ENCODE measurements at regions not wholly inside any gene's neighbourhood (a gene's known extent, or its start where the extent isn't known, plus 50 kb on each side); places are given as distances from the start of the nearest gene placed in this dataset.

DNA sequence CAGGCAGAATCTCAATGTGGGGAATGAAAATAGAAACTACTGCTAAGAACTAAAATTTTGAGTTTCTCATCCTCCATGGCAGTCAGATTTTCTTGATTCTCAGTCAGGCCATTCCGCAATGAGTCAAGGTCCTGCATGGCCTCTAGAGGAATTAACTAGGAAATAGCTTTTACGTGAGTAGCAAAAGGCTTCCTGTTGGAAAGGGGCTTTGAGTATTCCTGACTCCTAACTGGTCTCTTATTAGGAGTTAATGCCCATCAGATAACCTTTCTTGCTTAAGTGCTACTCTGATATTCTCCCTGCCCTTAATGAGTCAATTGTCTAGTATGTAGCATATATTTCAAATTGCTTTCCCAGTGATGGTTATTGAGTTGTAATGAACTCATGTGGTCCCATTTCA is 65.7 kb upstream of the ARHGAP24 start:
- Histone ChIP-seq H3K36me3 (ENCODE audit: low read depth) (no peaks in the 10 kb centered on the region), H3K9me3 (ENCODE audit: low read depth) (no peaks in the 10 kb centered on the region), H3K4me1 (ENCODE audit: insufficient read depth) (peaks cover 15% of the 10 kb centered on the region), H3K79me2 (ENCODE audit: insufficient read depth) (no peaks in the 10 kb centered on the region), H4K20me1 (ENCODE audit: insufficient read depth) (no peaks in the 10 kb centered on the region), H3F3A (ENCODE audit: insufficient read depth) (0 out of 2 replicates have a peak, but pooled peaks cover 4% of the 10 kb centered on the region), H3K27ac (0 out of 2 replicates have a peak overlapping the region, but pooled peaks have one; percentile 2), H2AFZ (no peak overlapping the region), H3K9ac (no peak overlapping the region), H3K27me3 (replicated peaks; ENCODE audit: insufficient read depth) (no peaks in the 10 kb centered on the region), H3K4me3 (no peak overlapping the region), H3K4me2 (ENCODE audit: unreplicated experiment) (no peak overlapping the region), H3K9me2 (ENCODE audit: insufficient read depth) (no peaks in the 10 kb centered on the region)
- 48 to 61% methylated on average over 2 of the region's 2 CpGs for WGBS, 2 experiments (ENCODE audit: low coverage in 1 of 2, low lambda C conversion rate in 2 of 2, missing lambda C conversion rate in 2 of 2)
- TF ChIP-seq EZH2 (IDR thresholded peaks at IDR 0.05; ENCODE audit: insufficient read depth, poor library complexity, severe bottlenecking) = no peak
- no peak for TF ChIP-seq EZH2phosphoT487 (IDR thresholded peaks at IDR 0.05; ENCODE audit: insufficient read depth, low read depth)
- peak; percentile 57 for DNase-seq
- in situ Hi-C loops (cut with MboI) = no loop called here

- no peaks in the 10 kb centered on the region for H3K27me3 ChIP-seq (replicated peaks; ENCODE audit: insufficient read depth)
- peaks cover 15% of the 10 kb centered on the region for H3K4me1 ChIP-seq (ENCODE audit: insufficient read depth)
- TF ChIP-seq EZH2 (IDR thresholded peaks at IDR 0.05; ENCODE audit: insufficient read depth, poor library complexity, severe bottlenecking) (no peak), EZH2phosphoT487 (IDR thresholded peaks at IDR 0.05; ENCODE audit: insufficient read depth, low read depth) (no peak)
- no peaks in the 10 kb centered on the region for H3K79me2 ChIP-seq (ENCODE audit: insufficient read depth)
- H3K9ac ChIP-seq = no peak overlapping the region
- H4K20me1 ChIP-seq (ENCODE audit: insufficient read depth) = no peaks in the 10 kb centered on the region
- no peak overlapping the region for H3K27ac ChIP-seq
- no peak overlapping the region for H2AFZ ChIP-seq
- WGBS, 2 experiments (ENCODE audit: low coverage in 1 of 2, low lambda C conversion rate in 2 of 2, missing lambda C conversion rate in 2 of 2) = 82% methylated on average over 5 of the region's 5 CpGs
- no peaks in the 10 kb centered on the region for H3K9me2 ChIP-seq (ENCODE audit: insufficient read depth)
- no peak for DNase-seq
- in situ Hi-C loops (cut with MboI) = no loop called here
- no peak overlapping the region for H3K4me2 ChIP-seq (ENCODE audit: unreplicated experiment)
- no peak overlapping the region for H3K4me3 ChIP-seq
- no peaks in the 10 kb centered on the region for H3K36me3 ChIP-seq (ENCODE audit: low read depth)
- H3K9me3 ChIP-seq (ENCODE audit: low read depth) = no peaks in the 10 kb centered on the region
- 0 out of 2 replicates have a peak, but pooled peaks cover 4% of the 10 kb centered on the region for H3F3A ChIP-seq (ENCODE audit: insufficient read depth)
These were observed 63.6 kb upstream of the ARHGAP24 start for GRCh38 chr4:85411386-85411785.

DNA sequence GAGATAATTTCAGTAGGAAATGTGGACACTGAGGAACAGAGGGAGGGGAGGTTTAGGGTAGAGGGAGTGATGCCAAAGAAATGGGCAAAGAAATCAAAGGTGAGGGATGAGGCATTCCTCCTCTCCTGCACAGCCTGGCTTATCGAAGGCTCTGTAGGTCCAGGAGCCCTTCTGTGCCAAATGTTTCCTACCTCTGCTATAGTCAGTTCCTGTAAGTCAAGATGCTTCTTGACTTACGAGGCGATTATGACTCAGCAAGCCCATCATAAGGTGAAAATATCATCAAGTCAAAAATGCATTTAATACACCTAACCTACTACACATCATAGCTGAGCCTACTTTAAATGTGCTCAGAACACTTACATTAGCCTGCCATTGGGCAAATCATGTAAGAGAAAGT is 60.0 kb upstream of the ARHGAP24 start:
- H3K9me2 ChIP-seq (ENCODE audit: insufficient read depth) = no peaks in the 10 kb centered on the region
- TF ChIP-seq EZH2phosphoT487 (IDR thresholded peaks at IDR 0.05; ENCODE audit: insufficient read depth, low read depth) (no peak), EZH2 (IDR thresholded peaks at IDR 0.05; ENCODE audit: insufficient read depth, poor library complexity, severe bottlenecking) (no peak)
- H3K36me3 ChIP-seq (ENCODE audit: low read depth) = no peaks in the 10 kb centered on the region
- H3K79me2 ChIP-seq (ENCODE audit: insufficient read depth) = no peaks in the 10 kb centered on the region
- no peaks in the 10 kb centered on the region for H3K4me1 ChIP-seq (ENCODE audit: insufficient read depth)
- H3F3A ChIP-seq (ENCODE audit: insufficient read depth) = no peaks in the 10 kb centered on the region
- H3K4me3 ChIP-seq = no peak overlapping the region
- in situ Hi-C loops (cut with MboI) = no loop called here
- no peak overlapping the region for H3K9ac ChIP-seq
- H4K20me1 ChIP-seq (ENCODE audit: insufficient read depth) = no peaks in the 10 kb centered on the region
- H3K27me3 ChIP-seq (replicated peaks; ENCODE audit: insufficient read depth) = no peaks in the 10 kb centered on the region
- H3K27ac ChIP-seq = no peak overlapping the region
- 75 to 76% methylated on average over 3 of the region's 3 CpGs for WGBS, 2 experiments (ENCODE audit: low coverage in 1 of 2, low lambda C conversion rate in 2 of 2, missing lambda C conversion rate in 2 of 2)
- no peak for DNase-seq
- H3K4me2 ChIP-seq (ENCODE audit: unreplicated experiment) = no peak overlapping the region
- no peak overlapping the region for H2AFZ ChIP-seq
- H3K9me3 ChIP-seq (ENCODE audit: low read depth) = no peaks in the 10 kb centered on the region

DNA sequence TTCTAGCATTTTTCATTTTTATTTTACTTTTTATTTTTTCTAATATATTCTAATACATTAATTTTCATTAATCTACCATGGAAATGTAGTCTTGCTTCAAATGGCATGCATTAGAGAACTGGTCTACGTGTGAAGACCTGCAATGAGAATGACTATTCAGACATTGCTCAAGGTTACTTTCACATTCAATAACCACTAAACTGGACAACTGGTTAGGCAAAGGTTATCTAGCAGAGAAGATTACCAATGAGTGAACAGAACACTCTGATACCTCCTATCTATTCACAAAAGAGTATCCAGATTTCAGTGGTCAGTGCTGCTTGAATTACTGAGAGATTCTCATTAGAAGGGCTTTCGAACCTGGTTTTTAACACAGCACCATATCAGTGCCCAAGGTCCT is 58.9 kb upstream of the ARHGAP24 start:
- no peak for DNase-seq
- H3K36me3 ChIP-seq (ENCODE audit: low read depth) = no peaks in the 10 kb centered on the region
- no peak overlapping the region for H3K27ac ChIP-seq
- no peak overlapping the region for H3K4me2 ChIP-seq (ENCODE audit: unreplicated experiment)
- H3K4me3 ChIP-seq = no peak overlapping the region
- no peaks in the 10 kb centered on the region for H3K27me3 ChIP-seq (replicated peaks; ENCODE audit: insufficient read depth)
- no peaks in the 10 kb centered on the region for H3K9me3 ChIP-seq (ENCODE audit: low read depth)
- H2AFZ ChIP-seq = no peak overlapping the region
- no peaks in the 10 kb centered on the region for H4K20me1 ChIP-seq (ENCODE audit: insufficient read depth)
- H3F3A ChIP-seq (ENCODE audit: insufficient read depth) = no peaks in the 10 kb centered on the region
- no peaks in the 10 kb centered on the region for H3K79me2 ChIP-seq (ENCODE audit: insufficient read depth)
- H3K9ac ChIP-seq = no peak overlapping the region
- TF ChIP-seq EZH2phosphoT487 (IDR thresholded peaks at IDR 0.05; ENCODE audit: insufficient read depth, low read depth) (no peak), EZH2 (IDR thresholded peaks at IDR 0.05; ENCODE audit: insufficient read depth, poor library complexity, severe bottlenecking) (no peak)
- H3K9me2 ChIP-seq (ENCODE audit: insufficient read depth) = no peaks in the 10 kb centered on the region
- in situ Hi-C loops (cut with MboI) = no loop called here
- no peaks in the 10 kb centered on the region for H3K4me1 ChIP-seq (ENCODE audit: insufficient read depth)
- WGBS, 2 experiments (ENCODE audit: low coverage in 1 of 2, low lambda C conversion rate in 2 of 2, missing lambda C conversion rate in 2 of 2) = 89 to 90% methylated on average over 2 of the region's 2 CpGs

DNA sequence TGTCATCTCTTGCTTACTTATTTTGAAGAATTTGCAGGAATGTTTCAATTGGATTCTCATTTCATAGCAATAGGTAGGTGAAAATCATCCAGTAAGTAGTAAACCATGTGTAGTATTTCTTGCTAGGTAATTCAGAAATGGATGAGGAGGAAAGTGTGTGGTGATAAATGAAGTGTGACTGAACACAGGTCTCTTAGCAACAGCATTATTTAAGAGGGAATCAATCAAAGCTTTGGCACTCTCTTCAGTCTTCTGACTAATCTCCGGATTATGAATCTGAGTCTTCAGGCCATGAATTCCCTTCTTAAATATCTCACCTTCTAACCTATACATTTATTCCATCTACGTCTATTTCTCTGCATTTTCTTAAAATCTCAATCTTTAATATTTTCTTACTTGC is 55.8 kb upstream of the ARHGAP24 start:
- Histone ChIP-seq H3K36me3 (ENCODE audit: low read depth) (no peaks in the 10 kb centered on the region), H3K4me1 (ENCODE audit: insufficient read depth) (peaks cover 8% of the 10 kb centered on the region), H3K79me2 (ENCODE audit: insufficient read depth) (no peaks in the 10 kb centered on the region), H3F3A (ENCODE audit: insufficient read depth) (0 out of 2 replicates have a peak, but pooled peaks cover 9% of the 10 kb centered on the region), H3K27ac (no peak overlapping the region), H3K9me3 (ENCODE audit: low read depth) (no peaks in the 10 kb centered on the region), H3K9me2 (ENCODE audit: insufficient read depth) (no peaks in the 10 kb centered on the region), H4K20me1 (ENCODE audit: insufficient read depth) (no peaks in the 10 kb centered on the region), H3K27me3 (replicated peaks; ENCODE audit: insufficient read depth) (no peaks in the 10 kb centered on the region), H3K4me3 (no peak overlapping the region), H2AFZ (no peak overlapping the region), H3K4me2 (ENCODE audit: unreplicated experiment) (no peak overlapping the region), H3K9ac (no peak overlapping the region)
- TF ChIP-seq EZH2 (IDR thresholded peaks at IDR 0.05; ENCODE audit: insufficient read depth, poor library complexity, severe bottlenecking) = no peak
- TF ChIP-seq EZH2phosphoT487 (IDR thresholded peaks at IDR 0.05; ENCODE audit: insufficient read depth, low read depth) = no peak
- DNase-seq = no peak
- 91 to 93% methylated on average over 2 of the region's 2 CpGs for WGBS, 2 experiments (ENCODE audit: low coverage in 1 of 2, low lambda C conversion rate in 2 of 2, missing lambda C conversion rate in 2 of 2)
- in situ Hi-C loops (cut with MboI) = no loop called here
